Neural cell (in vitro differentiated cells): ENCODE measurements at regions not wholly inside any gene's neighbourhood (a gene's known extent, or its start where the extent isn't known, plus 50 kb on each side); places are given as distances from the start of the nearest gene placed in this dataset.

Experiments
- H2AFZ ChIP-seq: fragments of 200-600, 300-800 bp; sonication (generic), shearing (Covaris generic); 2 replicates; pipeline ENCODE4 v1.6.0; 2014; ENCODE audit warnings: low read depth, mild to moderate bottlenecking, antibody characterized with exemption, low read length, moderate library complexity
- H3F3A ChIP-seq: fragments of 200-600 bp; shearing (Covaris generic); 2 replicates; pipeline ENCODE4 v1.6.1; 2016; ENCODE audit warnings: mild to moderate bottlenecking, moderate library complexity, mixed read lengths, antibody characterized with exemption, low read length; ENCODE audit not compliant: insufficient read depth, poor library complexity, severe bottlenecking
- H3K27ac ChIP-seq: fragments of 200-600, 300-800 bp; sonication (generic), shearing (Covaris generic); 2 replicates; pipeline ENCODE4 v1.5.1; 2014; ENCODE audit warnings: mild to moderate bottlenecking, low read length, moderate library complexity
- H3K27me3 ChIP-seq: fragments of 300-800, 200-600 bp; sonication (generic), shearing (Covaris generic); 2 replicates; pipeline ENCODE4 v1.6.0; 2014; ENCODE audit warnings: mild to moderate bottlenecking, low read depth, low read length, moderate library complexity; ENCODE audit not compliant: insufficient read depth
- H3K36me3 ChIP-seq: fragments of 300-800, 200-600 bp; sonication (generic), shearing (Covaris generic); 2 replicates; pipeline ENCODE4 v1.5.1; 2014; ENCODE audit warnings: mild to moderate bottlenecking, antibody characterized with exemption, low read length, moderate library complexity; ENCODE audit not compliant: insufficient read depth
- H3K4me2 ChIP-seq: fragments of 300-800, 200-600 bp; sonication (generic), shearing (Covaris generic); 2 replicates; pipeline ENCODE4 v1.6.0; 2014; ENCODE audit warnings: mild to moderate bottlenecking, low read length
- H3K4me3 ChIP-seq: fragments of 300-800, 200-600 bp; sonication (generic), shearing (Covaris generic); 2 replicates; pipeline ENCODE4 v1.5.1; 2014; ENCODE audit warnings: mild to moderate bottlenecking, low read length, moderate library complexity
- H3K79me2 ChIP-seq: fragments of 200-600 bp; shearing (Covaris generic); replicated peaks from 2 replicates; pipeline ENCODE4 v1.6.0; 2014; ENCODE audit warnings: mild to moderate bottlenecking, low read length, moderate library complexity; ENCODE audit not compliant: insufficient read depth
- H3K9ac ChIP-seq: fragments of 300-800, 200-600 bp; sonication (generic), shearing (Covaris generic); 2 replicates; pipeline ENCODE4 v1.6.1; 2016; ENCODE audit warnings: mild to moderate bottlenecking, low read length, mixed read lengths
- H3K9me2 ChIP-seq: fragments of 200-600 bp; shearing (Covaris generic); 2 replicates; pipeline ENCODE4 v1.6.1; 2016; ENCODE audit warnings: mild to moderate bottlenecking, low read length, mixed read lengths; ENCODE audit not compliant: insufficient read depth
- H3K9me3 ChIP-seq: fragments of 200-600, 300-800 bp; sonication (generic), shearing (Covaris generic); 2 replicates; pipeline ENCODE4 v1.6.1; 2016; ENCODE audit warnings: mild to moderate bottlenecking, mixed run types, low read length, moderate library complexity, mixed read lengths
- H4K20me1 ChIP-seq: fragments of 200-600 bp; shearing (Covaris generic); 2 replicates; pipeline ENCODE4 v1.6.1; 2016; ENCODE audit warnings: mild to moderate bottlenecking, mixed run types; ENCODE audit not compliant: insufficient read depth
- CTCF ChIP-seq: fragments of 450-650 bp; IDR thresholded peaks from 2 replicates; pipeline ENCODE4 v1.5.1; 2014; ENCODE audit warnings: antibody characterized with exemption, mild to moderate bottlenecking, moderate library complexity; ENCODE audit not compliant: poor library complexity, severe bottlenecking
- EP300 ChIP-seq: fragments of 450-650 bp; conservative IDR thresholded peaks from 2 replicates; pipeline ENCODE4 v1.6.1; 2014; ENCODE audit warnings: antibody characterized with exemption, mild to moderate bottlenecking, moderate library complexity; ENCODE audit not compliant: poor library complexity, severe bottlenecking
- EZH2 ChIP-seq: fragments of 200-600, 300-800 bp; shearing (Covaris generic), sonication (generic); IDR thresholded peaks from 2 replicates; pipeline ENCODE4 v1.6.1; 2014; ENCODE audit warnings: antibody characterized with exemption, low read length, borderline replicate concordance, mild to moderate bottlenecking; ENCODE audit not compliant: insufficient read depth, poor library complexity, severe bottlenecking
- MXI1 ChIP-seq: fragments of 450-650 bp; conservative IDR thresholded peaks from 2 replicates; pipeline ENCODE4 v1.6.1; 2014; ENCODE audit warnings: antibody characterized with exemption, mild to moderate bottlenecking; ENCODE audit not compliant: poor library complexity, severe bottlenecking
- POLR2AphosphoS5 ChIP-seq: IDR thresholded peaks from 2 replicates; pipeline ENCODE4 v1.6.1; 2012
- RAD21 ChIP-seq: fragments of 450-650 bp; conservative IDR thresholded peaks from 2 replicates; pipeline ENCODE4 v1.6.1; 2014; ENCODE audit warnings: antibody characterized with exemption, mild to moderate bottlenecking, moderate library complexity
- REST ChIP-seq: IDR thresholded peaks from 2 replicates; pipeline ENCODE4 v1.6.1; 2012; ENCODE audit warnings: borderline replicate concordance
- SMC3 ChIP-seq: fragments of 450-650 bp; conservative IDR thresholded peaks from 2 replicates; pipeline ENCODE4 v1.6.1; 2014; ENCODE audit warnings: antibody characterized with exemption, mild to moderate bottlenecking, moderate library complexity; ENCODE audit not compliant: poor library complexity
- TAF1 ChIP-seq: IDR thresholded peaks from 2 replicates; pipeline ENCODE4 v1.6.1; 2012; ENCODE audit warnings: low read depth

GRCh38 chr11:112785149-112785548, 176.1 kb upstream of the NCAM1 start:
- Histone ChIP-seq H3K9ac (no peak overlapping the region), H3K4me2 (no peak overlapping the region), H3K27ac (no peak overlapping the region), H3F3A (no peaks in the 10 kb centered on the region), H3K4me3 (no peak overlapping the region), H3K27me3 (no peaks in the 10 kb centered on the region), H2AFZ (no peak overlapping the region), H3K9me2 (no peaks in the 10 kb centered on the region), H3K9me3 (no peaks in the 10 kb centered on the region), H3K79me2 (no peaks in the 10 kb centered on the region), H4K20me1 (no peaks in the 10 kb centered on the region), H3K36me3 (no peaks in the 10 kb centered on the region)
- no peak for TF ChIP-seq EZH2
- no peak for TF ChIP-seq SMC3
- TF ChIP-seq TAF1 = no peak
- TF ChIP-seq EP300 = no peak

- Histone ChIP-seq H3K4me2 (no peak overlapping the region), H3K9ac (no peak overlapping the region)
- TF ChIP-seq REST (no peak), CTCF (no peak), POLR2AphosphoS5 (no peak), SMC3 (no peak), RAD21 (no peak), MXI1 (no peak), EZH2 (no peak), TAF1 (no peak), EP300 (no peak)
These were observed 175.5 kb upstream of the NCAM1 start for GRCh38 chr11:112785719-112786118.

GRCh38 chr11:112786196-112786595, 175.0 kb upstream of the NCAM1 start:
- Histone ChIP-seq H4K20me1 (no peaks in the 10 kb centered on the region), H3K27me3 (no peaks in the 10 kb centered on the region), H3K9me2 (no peaks in the 10 kb centered on the region), H3F3A (no peaks in the 10 kb centered on the region), H3K9me3 (no peaks in the 10 kb centered on the region), H3K4me3 (no peak overlapping the region), H3K79me2 (no peaks in the 10 kb centered on the region), H3K36me3 (no peaks in the 10 kb centered on the region), H3K9ac (no peak overlapping the region), H2AFZ (no peak overlapping the region), H3K27ac (no peak overlapping the region), H3K4me2 (no peak overlapping the region)
- TF ChIP-seq SMC3 (no peak), MXI1 (no peak), TAF1 (no peak), RAD21 (no peak), POLR2AphosphoS5 (no peak), REST (no peak), EZH2 (no peak), EP300 (no peak), CTCF (no peak)

More at GRCh38 chr11:112785719-112786118, 175.5 kb upstream of the NCAM1 start:
- Histone ChIP-seq H3K79me2 (no peaks in the 10 kb centered on the region), H3K9me2 (no peaks in the 10 kb centered on the region), H3K27me3 (no peaks in the 10 kb centered on the region), H3F3A (no peaks in the 10 kb centered on the region), H3K9me3 (no peaks in the 10 kb centered on the region), H3K27ac (no peak overlapping the region), H4K20me1 (no peaks in the 10 kb centered on the region), H3K36me3 (no peaks in the 10 kb centered on the region), H2AFZ (no peak overlapping the region), H3K4me3 (no peak overlapping the region)
